ENCODE measurements at regions not wholly inside any gene's neighbourhood (a gene's known extent, or its start where the extent isn't known, plus 50 kb on each side); places are given as distances from the start of the nearest gene placed in this dataset.
A peak's percentile ranks its signal among the peaks of the same experiment; 100 is the strongest.

DNA sequence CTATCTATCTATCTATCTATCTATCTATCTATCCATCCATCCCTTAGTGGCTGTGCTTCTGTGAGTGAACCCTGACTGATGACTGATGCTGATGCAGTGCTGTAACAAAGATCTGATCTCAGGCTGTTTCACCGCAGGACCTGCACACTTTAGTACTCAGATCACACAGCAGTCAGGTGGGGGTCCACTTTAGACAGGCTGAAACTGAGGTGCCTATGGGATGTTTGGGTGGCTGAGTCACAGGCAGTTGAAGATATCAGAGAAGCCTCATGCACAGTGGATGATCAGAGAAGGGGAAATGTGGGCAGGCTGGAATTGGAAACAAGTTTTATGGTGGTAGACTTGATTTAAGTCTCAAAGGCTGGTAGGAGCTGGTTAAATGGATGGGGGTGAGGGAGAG, 156.4 kb downstream of the INSIG2 start:
- no peak for DNase-seq

DNA sequence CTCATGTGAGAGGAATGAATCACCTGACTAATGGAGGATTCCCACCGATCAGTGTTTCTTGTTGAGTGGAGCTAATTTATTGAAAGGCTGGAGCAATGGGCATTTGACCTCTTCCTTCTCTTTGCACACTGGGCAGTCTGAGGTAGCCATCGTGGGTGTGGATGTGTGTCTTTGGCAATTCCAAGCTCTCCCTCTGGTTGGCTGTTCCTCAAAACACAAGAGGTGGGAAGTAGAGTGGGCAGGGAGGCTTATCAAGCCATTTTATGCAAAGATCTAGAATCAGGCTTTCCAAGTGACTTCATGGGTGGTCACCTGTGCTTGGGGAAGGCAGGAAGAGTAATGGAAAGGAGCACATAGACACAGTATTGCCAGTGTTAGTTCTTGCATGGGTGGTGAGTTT, 154.8 kb downstream of the INSIG2 start:
- DNase-seq: no peak

DNA sequence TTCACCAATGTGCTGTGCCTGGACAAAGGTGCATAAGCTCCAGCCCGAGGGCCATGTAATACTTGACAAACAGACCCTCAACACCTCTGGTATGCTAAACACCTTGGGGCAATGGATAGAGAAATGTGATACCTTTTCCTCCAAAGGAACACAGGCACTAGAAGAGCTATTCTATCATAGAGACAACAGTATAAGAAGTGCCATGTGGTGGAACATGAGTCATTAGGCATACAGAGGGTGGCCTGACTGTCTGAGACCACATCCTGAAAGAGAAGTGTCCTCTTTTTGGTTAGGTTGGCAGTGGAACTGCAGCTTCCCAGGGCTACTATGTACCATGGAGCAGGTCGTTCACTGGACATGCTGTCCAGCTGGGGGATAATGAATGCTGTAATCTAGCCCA, 153.9 kb downstream of the INSIG2 start:
- DNase-seq: no peak

DNA sequence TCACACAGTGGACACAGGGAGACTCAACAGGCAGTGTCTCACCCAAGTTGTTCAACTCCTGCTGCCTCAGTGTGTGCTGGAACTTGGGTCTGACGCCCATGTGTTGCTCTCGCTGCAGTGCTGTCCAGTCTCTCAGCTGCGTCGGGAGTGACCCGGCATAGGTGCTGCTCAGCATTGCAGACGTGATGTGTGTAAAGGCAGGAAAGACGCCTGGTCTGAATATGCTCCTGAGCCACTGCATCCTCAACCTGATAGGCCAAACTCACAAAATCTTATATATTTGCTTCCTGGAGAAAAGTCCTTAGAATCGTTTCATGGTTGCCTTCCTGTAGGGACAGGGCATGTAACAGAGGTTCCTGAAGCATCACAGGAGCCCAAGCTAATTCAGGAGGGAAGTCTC, 152.9 kb downstream of the INSIG2 start:
- DNase-seq: no peak

DNA sequence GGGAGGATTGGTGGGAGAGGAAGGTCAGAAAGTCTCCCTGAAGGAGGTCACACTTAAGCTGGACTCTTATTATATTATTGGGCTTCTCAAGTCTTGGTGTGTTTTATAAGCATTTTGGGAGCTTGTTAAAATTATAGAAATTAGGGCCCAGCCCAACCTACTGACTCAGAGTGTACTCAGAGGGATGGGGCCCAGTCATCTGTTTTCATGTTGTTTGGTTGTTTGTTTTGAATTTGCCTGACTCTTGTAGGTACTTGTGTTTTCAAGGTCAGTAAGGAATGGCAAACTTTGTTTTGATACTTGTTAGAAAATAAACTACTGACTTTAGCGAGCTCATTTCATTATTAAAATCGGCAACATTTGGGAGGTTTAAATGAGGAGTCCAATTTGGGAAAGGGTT, 152.0 kb downstream of the INSIG2 start:
- no peak for DNase-seq

DNA sequence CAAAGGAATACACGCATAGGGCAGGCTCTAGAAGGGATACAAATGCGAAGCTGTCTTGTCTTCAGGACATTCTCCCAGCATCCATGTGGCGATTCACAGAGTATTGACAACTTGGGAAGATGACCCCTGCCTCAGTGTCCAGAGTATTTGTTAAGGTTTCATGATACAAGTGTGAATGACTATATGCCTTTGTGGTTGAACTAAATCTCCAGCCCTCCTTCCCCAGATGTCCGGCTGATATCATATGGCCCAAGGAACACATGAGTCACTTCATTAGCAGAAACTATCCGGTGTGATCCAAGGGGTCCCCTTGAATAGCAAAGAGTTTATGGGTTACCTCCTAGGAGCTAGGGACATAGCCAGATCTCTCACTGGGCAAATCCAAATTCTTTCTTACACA, 151.0 kb downstream of the INSIG2 start:
- DNase-seq: no peak

DNA sequence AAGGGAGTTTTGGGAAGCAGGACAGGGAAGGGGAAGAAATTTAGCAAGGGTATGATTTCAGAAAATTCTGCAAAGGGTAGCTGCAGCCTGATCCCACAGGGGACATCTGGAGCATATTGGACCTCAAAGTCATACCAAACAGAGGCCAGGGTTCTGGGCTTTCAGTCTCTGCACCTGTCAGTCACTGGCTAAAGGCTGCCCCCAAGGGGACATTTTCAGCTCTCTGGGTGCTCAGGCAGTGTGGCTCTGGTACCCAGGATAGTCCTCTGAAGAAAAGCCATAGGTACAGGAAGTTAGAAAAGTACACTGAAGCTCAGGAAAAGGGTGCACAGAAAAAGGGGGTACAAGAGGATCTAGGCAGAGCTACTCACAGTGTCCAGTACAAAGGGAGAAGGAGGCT, 149.2 kb downstream of the INSIG2 start:
- DNase-seq: no peak

DNA sequence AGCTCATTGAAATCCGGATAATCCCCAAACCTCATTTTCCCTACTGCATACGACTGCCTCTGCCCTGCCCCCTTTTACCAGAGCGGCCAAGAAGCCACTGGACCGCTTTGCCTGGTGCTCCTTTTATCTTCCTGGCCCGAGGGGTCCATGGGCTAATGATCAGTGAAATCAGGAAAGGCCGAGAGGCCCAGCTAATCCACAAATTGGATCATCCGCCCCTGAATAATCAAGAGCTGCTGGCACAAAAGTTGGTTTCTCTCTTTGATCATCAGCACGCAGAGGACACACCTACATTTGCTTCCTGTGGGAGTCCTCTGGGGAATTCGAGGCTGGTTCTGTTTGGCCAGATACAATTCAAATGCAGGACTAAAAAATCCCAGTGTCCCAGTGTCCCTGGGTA, 144.5 kb downstream of the INSIG2 start:
- no peak for DNase-seq

DNA sequence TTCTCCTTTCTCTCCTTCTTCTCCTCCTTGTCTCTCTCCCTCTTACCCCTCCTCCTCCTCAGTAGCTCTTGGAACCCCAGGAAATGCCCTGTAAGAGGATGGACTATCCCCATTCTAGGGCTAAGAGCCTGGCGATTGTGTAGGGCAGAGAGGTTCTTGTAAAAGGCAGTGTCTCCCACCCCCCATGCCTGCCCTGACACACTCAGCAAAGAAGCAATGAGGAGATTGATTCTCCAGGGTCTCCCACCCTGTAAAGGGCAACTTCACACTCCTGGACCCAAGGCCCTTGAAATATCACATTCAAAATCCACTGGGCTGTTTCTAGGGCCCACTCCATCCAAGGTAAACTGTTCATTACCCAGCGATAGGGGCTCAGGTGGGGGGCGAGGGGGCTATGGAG, 144.1 kb downstream of the INSIG2 start:
- DNase-seq: no peak

DNA sequence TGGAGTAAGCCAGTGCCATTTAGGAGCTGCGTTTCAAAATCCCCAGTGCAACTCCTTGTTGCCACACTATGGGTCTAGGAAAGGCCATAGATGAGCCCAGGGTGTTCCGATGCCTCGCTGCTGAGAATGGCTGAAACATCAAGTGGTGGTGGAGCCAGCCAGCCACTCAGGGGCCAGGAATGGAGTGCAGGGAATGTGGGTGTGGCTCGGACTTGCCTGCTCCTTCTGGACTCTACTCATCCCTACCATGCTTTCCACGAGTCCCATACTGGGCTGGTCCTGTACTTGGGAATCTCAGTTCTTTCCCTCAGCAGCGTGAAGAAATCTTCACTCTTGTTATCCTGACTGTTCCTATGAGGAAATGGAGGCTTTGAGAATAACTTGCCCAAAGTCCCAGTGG, 143.5 kb downstream of the INSIG2 start:
- DNase-seq: no peak

DNA sequence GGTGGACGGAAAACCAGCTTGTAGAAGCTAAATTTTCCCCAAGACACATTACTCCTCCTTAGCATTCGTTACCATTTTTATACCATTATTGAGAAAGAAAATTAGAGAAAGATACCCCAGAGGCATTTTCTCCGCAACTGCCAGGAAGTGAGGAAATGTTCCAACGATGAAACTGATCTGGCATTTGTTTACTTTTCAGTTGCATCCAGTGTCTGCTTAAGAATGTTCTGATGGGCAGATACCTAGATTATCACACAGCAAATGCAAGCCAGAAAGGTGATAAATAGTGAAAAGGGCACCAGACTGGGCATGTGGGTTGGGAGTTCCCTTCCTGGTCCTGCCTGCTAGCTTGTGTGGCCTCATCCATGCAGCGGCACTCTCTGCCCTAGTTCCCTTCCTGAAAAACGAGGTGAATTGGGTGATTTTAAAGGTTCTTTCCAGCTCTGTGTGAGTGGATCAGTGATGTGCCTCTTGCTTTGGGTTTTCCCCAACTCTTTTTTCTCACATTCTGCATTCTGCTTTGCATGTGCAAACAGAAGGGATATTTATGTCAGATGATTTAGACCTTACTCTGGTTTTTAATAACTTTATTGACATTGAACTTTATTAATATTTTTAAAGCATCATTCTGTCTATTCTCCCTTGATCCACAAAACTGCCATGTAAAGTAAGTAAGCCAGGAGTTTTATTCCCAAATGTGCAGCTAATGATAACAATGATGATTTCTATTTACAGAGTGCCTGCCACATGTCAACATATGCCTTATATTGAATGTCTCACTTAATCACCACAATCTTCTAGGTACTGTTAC, 139.6 kb downstream of the INSIG2 start:
- no peak for DNase-seq

DNA sequence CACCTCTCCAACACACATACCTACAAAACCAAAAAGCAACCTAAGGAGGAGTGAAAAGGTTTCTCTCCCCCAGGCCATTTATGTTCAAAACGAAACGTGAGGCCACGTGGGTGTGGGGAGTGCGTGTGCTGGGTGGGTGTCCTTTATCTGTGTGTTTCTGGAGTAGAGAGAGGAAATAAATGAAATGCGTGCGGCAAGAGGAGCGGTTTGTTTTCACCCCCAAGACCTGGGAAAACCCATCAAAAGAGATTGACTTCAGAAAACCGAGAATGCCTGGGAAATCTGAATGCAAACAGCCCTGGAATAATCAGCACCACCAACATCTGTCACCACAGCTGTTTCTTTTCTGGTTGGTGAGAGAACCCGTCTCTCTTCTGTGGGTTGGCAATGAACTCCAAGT, 137.4 kb downstream of the INSIG2 start:
- no peak for DNase-seq

DNA sequence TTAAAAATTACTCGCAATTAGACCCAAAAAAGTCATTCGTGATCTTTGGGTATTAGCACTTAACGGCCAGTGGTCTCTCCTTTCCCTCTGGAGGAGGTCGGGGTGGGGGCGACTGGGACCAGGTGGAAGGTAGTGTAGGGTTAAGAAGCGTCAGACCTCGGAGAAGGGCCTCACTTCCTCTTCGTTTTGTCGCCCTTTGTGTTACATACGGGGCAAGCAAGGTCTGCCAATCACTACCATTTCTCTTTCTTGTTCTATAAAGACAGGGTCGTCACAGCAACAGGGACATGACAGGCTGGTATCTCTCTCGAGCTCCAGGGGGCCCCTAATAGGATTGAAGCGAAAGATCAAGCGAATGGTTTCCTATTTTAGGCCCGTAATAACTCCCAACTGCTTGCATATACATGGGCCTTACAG, 136.6 kb downstream of the INSIG2 start:
- no peak for DNase-seq

DNA sequence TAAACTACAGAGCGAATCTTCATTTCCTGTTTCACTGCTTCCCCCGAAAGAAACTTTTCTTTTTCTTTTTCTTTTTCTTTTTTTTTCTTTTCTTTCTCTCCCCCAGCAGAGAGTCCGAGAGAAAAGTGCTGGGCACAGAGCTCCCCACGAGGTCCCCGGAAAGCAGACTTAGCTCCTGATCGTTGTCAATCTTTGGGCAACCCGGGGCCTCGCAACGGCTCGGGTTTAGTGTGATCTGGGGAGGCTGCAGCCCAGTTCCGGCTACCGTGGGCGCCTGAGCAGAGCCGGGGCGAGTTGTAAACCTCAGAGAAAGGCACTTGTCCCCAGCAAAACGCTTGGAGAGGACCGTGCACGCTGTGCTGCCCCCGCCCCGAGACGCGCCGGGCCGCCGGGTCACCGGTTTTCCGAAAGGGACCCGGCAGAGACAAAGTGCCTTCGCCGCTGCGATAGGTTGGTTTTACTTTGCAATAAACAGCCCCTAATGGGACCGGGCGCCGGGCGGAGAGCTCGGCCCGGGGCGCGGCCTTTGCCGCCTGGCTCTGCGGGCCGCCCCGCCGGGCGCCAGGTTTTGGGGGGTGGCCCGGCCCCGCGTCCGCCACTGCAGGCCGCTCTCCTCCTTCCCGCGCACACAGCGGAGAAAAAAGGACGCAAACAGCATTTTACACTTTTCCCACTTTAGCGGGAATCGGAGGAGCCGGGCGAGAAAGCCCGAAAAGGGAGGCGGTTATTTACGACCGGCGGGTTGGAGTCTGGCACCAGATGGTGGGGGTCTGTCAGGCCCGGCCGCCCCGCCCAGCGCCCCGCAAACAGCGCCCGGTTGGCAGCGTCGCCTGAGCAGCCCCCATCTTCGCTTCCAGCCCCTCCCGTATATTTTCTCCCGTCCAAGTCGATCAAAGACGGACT, 136.0 kb downstream of the INSIG2 start:
- DNase-seq: no peak

DNA sequence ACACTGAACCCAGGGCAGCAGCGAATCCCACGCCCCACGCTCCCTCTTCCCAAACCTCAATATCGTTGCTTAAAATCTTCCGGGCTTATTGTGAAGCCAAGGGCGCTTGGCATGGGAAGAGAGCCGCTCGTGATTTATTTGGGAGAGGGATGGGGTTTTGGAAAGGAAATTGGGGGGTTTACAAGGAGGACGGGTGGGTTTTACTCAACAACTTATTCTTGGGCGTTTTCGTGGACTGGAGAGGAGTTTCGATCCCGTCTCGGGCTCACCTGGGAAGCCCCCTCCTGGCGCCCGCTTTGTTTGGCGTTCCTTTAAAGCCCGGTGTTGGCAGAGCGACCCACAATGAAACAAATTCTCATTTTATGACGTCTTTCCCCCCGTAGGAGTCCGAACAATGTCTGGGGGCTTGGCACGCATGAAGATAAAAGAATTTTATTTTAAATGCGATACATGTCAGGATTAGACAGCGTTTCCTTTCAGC, 135.3 kb downstream of the INSIG2 start:
- no peak for DNase-seq

DNA sequence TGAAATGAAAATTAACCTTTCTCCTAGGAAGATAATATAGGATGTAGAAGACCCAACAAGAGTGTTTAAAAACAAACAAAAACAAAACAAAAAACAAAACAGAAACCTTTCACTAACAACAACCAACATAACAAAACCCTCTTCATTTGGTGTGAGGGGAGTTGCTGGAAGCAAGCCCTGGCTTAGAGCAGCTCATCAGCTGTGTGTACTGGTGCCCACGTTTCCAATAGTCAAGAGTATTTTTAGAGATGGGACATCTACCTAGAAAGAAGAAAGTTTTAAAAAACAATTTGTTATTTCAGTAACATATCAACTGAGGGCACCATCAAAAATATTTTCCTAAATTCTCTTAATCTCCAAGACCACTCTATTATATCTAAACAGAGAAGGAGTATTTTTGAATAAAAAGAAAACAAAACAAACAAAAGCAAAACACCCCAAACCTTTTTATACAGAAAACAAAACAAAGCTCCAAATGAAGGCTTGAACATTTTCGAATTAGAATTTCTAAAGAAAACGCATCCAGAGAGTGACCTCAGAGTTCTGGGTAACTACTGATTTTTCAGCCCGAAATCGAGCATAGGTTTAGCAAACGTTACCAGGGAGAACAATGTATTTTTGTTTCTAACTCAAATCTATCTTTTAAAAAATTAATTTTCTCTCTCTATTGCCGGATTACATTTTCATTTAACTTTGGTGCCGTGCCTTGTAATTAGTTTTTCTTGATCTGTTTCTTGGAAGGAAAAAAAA, 134.6 kb downstream of the INSIG2 start:
- DNase-seq: no peak

DNA sequence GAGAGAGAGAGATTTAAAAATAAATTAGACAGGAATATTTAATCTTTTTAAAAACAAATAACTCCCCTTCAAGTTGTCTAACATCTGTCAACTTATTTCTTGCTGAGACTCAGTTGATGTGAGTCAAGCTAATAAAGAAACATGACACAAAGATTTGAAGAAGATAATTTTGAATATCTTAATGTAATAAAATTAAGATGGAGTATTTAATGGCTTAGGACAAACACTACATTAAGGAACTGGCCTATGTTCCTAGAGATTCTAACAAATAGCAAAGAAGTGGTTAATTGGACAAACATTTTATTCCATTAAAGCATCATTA, 134.0 kb downstream of the INSIG2 start:
- DNase-seq: no peak

DNA sequence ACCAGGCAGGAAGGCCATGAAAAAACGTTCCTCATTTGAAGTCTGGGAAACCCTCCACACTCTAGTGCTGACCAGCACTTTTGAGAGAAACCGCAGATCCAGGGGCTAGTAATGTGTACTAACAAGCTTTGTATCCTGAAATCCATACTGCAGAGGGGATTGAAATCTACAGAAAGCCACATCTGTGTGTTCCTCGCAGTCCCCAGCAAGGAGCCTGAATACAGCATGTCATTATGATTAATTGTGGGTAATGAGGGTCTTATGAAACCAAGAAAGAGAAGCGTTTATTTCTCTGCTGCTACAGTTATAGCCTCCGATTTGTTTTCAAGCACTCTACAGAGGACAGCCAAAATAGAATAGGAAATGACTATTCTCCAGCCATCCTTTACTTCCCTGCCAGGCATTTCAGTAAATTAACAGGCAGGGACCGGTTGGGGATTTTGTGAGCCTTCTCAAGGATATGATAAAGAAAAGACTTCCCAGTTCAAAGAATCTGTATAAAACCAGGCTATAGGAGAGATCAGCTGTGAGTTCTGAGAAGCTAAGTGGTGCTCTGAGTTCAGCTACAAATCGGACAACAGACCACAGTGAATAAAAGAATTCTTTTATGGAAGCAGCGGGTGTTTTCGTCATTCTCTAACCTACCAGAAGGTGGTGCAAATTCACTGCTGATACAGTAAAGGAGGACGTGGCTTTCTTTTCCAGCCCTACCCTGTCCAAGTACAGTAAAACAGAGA, 133.4 kb downstream of the INSIG2 start:
- peak in 12 of 56 donors; percentile 4 to 52 (median 11) for DNase-seq

DNA sequence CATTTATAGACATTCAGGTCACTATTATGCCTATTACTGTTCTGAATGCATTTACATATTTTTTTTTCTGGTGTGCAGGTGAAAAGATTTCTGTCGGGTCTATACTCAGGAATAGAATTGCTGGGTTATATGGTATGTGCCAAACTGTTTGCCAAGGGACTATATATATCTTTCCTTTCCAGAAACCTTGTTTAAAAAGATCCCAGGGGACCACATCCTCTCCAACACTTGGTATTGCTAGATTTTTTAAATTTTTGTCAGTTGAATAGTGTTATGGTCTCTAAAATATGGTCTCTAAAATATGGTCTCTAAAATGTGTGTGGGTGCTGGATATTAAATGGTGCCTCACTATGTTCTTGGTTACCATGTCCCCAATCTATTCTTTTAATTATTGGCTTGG, 131.3 kb downstream of the INSIG2 start:
- DNase-seq: no peak

DNA sequence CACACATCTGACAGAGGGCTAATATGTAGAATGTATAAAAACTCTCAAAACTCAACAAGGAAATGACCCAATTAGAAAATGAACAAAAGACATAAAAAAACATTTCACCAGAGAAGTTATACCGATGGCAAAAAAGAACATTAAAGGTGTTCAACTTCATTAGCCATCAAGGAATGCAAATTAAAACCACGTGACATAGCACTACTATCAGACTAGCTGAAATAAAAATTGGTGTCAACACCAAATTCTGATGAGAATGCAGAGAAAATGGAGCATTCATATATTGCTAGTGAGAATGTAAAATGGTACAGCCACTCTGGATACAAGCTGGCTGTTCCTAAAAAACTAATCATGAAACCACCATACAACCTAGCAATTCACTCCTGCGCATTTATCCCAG, 128.0 kb downstream of the INSIG2 start:
- DNase-seq: no peak

DNA sequence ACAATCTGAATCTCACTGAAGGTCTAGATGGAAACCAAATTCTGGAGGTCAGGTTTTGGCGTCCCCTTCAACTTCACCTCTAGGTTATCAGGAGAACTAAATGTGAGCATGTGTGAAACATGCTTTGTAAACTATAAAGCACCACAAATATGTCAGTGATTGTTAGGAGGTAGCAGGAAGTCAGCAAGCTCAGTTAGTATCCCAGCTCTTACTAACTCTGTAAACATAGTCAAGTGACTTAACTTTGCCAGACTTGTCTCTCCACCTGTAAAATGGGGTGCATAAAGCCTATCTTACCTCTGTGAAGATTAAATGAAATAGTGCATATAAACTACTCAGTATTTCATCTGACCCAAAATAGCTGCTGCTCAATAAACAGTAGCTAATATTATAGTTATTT, 121.5 kb downstream of the INSIG2 start:
- DNase-seq: no peak
